MM.1S (cell line): ENCODE measurements at regions not wholly inside any gene's neighbourhood (a gene's known extent, or its start where the extent isn't known, plus 50 kb on each side); places are given as distances from the start of the nearest gene placed in this dataset.

Source experiments
- DNase-seq: peaks from one replicate; pipeline ENCODE4 v3.0.0-alpha.2; 2015
- H2AFZ ChIP-seq: fragments of 300-600 bp; sonication (generic); 2 replicates; pipeline ENCODE4 v1.6.0; 2016; ENCODE audit warnings: antibody characterized with exemption, low read length
- H3F3A ChIP-seq: fragments of 300-600 bp; sonication (generic); 2 replicates; pipeline ENCODE4 v1.6.1; 2016; ENCODE audit warnings: mild to moderate bottlenecking, antibody characterized with exemption, low read length, moderate library complexity, mixed read lengths; ENCODE audit not compliant: insufficient read depth
- H3K27ac ChIP-seq: fragments of 300-600 bp; sonication (generic); 2 replicates; pipeline ENCODE4 v1.5.1; 2016; ENCODE audit warnings: mild to moderate bottlenecking, low read length
- H3K27me3 ChIP-seq: fragments of 300-600 bp; sonication (generic); replicated peaks from 2 replicates; pipeline ENCODE4 v1.6.0; 2016; ENCODE audit warnings: low read length; ENCODE audit not compliant: insufficient read depth
- H3K36me3 ChIP-seq: fragments of 300-600 bp; sonication (generic); replicated peaks from 2 replicates; pipeline ENCODE4 v1.6.1; 2016; ENCODE audit warnings: mild to moderate bottlenecking, low read length, mixed read lengths; ENCODE audit not compliant: insufficient read depth
- H3K4me1 ChIP-seq: fragments of 300-600 bp; sonication (generic); 2 replicates; pipeline ENCODE4 v1.6.1; 2016; ENCODE audit warnings: low read length, mixed read lengths
- H3K4me2 ChIP-seq: fragments of 300-600 bp; sonication (generic); 2 replicates; pipeline ENCODE4 v1.6.0; 2016; ENCODE audit warnings: low read depth, low read length
- H3K4me3 ChIP-seq: fragments of 300-600 bp; sonication (generic); 2 replicates; pipeline ENCODE4 v1.5.1; 2016; ENCODE audit warnings: low read length, mixed read lengths
- H3K79me2 ChIP-seq: fragments of 300-600 bp; sonication (generic); 2 replicates; pipeline ENCODE4 v1.6.1; 2016; ENCODE audit warnings: mixed run types, low read length, mixed read lengths
- H3K9ac ChIP-seq: fragments of 300-600 bp; sonication (generic); 2 replicates; pipeline ENCODE4 v1.6.1; 2016; ENCODE audit warnings: low read length, mixed read lengths
- H3K9me2 ChIP-seq: fragments of 300-600 bp; sonication (generic); replicated peaks from 2 replicates; pipeline ENCODE4 v1.6.1; 2016; ENCODE audit warnings: mild to moderate bottlenecking, low read length, mixed read lengths; ENCODE audit not compliant: insufficient read depth
- H3K9me3 ChIP-seq: fragments of 300-600 bp; sonication (generic); replicated peaks from 2 replicates; pipeline ENCODE4 v1.6.1; 2016; ENCODE audit warnings: mild to moderate bottlenecking, low read length, mixed read lengths; ENCODE audit not compliant: insufficient read depth
- H4K20me1 ChIP-seq: fragments of 300-600 bp; sonication (generic); 2 replicates; pipeline ENCODE4 v1.6.1; 2016; ENCODE audit warnings: mild to moderate bottlenecking, low read length, moderate library complexity, mixed read lengths; ENCODE audit not compliant: insufficient read depth
- EZH2 ChIP-seq: fragments of 300-600 bp; sonication (generic); optimal IDR thresholded peaks from 2 replicates; pipeline ENCODE3; 2017; ENCODE audit warnings: low read depth, mild to moderate bottlenecking, antibody characterized with exemption, low read length, mixed read lengths
- EZH2phosphoT487 ChIP-seq: fragments of 300-600 bp; sonication (generic); IDR thresholded peaks from 2 replicates; pipeline ENCODE4 v1.6.1; 2018; ENCODE audit warnings: antibody characterized with exemption, low read length
- TF ChIP-seq, protein P1 (sequence below): fragments of 300-600 bp; sonication (generic); IDR thresholded peaks from 2 replicates; pipeline ENCODE4 v1.5.1; 2016; ENCODE audit warnings: antibody characterized with exemption, low read length, mixed read lengths

DNA sequence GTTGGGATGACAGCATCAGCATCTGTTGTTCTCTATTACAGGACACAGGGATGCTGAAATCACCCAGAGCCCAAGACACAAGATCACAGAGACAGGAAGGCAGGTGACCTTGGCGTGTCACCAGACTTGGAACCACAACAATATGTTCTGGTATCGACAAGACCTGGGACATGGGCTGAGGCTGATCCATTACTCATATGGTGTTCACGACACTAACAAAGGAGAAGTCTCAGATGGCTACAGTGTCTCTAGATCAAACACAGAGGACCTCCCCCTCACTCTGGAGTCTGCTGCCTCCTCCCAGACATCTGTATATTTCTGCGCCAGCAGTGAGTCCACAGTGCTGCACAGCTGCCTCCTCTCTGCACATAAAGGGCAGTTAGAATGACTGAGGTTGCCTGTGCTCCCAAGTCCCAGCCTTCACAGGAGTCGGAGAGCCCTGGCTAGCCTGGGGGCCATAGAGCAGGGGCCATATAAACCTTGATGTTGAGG is 142.2 kb upstream of the PRSS58 start:
- Histone ChIP-seq H2AFZ (no peak overlapping the region), H3F3A (no peaks in the 10 kb centered on the region), H4K20me1 (no peaks in the 10 kb centered on the region), H3K36me3 (no peaks in the 10 kb centered on the region), H3K4me3 (no peak overlapping the region), H3K4me1 (peaks cover 11% of the 10 kb centered on the region; the same call in 1 of the 2 replicates), H3K27ac (no peak overlapping the region), H3K9ac (no peak overlapping the region), H3K27me3 (no peaks in the 10 kb centered on the region), H3K4me2 (no peak overlapping the region), H3K9me3 (no peaks in the 10 kb centered on the region), H3K9me2 (no peaks in the 10 kb centered on the region), H3K79me2 (no peaks in the 10 kb centered on the region)
- no peak for DNase-seq
- TF ChIP-seq EZH2, result no peak
- no peak for TF ChIP-seq EZH2phosphoT487
- TF ChIP-seq, protein P1, sequence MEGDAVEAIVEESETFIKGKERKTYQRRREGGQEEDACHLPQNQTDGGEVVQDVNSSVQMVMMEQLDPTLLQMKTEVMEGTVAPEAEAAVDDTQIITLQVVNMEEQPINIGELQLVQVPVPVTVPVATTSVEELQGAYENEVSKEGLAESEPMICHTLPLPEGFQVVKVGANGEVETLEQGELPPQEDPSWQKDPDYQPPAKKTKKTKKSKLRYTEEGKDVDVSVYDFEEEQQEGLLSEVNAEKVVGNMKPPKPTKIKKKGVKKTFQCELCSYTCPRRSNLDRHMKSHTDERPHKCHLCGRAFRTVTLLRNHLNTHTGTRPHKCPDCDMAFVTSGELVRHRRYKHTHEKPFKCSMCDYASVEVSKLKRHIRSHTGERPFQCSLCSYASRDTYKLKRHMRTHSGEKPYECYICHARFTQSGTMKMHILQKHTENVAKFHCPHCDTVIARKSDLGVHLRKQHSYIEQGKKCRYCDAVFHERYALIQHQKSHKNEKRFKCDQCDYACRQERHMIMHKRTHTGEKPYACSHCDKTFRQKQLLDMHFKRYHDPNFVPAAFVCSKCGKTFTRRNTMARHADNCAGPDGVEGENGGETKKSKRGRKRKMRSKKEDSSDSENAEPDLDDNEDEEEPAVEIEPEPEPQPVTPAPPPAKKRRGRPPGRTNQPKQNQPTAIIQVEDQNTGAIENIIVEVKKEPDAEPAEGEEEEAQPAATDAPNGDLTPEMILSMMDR, result no peak

DNA sequence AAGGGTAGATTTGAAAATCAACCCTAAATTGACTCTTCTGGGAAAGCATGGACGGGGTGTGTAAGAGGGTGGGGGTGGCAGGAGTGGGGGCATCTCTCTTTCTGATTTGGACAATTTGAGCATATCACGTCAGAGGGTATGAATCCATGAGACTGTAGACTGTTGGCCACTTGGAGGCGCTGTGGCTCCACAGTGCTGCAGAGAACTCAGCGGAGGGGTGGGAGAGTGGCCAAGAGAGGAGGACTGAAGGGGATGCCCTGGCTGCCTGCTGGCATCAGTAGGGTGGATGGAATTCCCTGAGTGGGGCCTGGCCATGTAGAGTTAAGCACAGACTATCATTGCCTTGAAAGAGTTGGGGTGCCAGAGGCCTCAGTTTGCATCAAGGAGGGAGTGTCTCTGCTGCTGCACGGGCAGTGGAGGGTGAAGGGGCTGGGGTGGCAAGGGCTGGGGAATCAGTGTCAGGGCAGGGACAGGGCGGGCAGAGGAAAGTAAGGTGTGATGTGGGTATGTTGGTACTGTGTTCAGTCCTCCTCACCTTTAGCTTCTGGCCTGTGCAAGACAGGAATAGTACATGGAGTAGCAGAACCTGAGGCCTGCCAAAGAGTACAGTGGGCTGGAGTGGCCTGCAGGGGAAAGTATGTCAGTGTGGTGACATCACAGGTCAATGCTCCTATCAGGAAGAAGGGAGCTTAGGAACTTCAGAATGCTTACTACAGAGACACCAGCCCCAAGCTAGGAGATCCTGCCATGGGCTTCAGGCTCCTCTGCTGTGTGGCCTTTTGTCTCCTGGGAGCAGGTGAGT is 133.5 kb upstream of the PRSS58 start:
- Histone ChIP-seq H3K36me3 (no peaks in the 10 kb centered on the region), H2AFZ (no peak overlapping the region), H3K4me2 (no peak overlapping the region), H3K27ac (no peak overlapping the region), H3K79me2 (no peaks in the 10 kb centered on the region), H3K9ac (no peak overlapping the region), H3K9me3 (no peaks in the 10 kb centered on the region), H4K20me1 (no peaks in the 10 kb centered on the region), H3K4me1 (peaks cover 6% of the 10 kb centered on the region), H3F3A (no peaks in the 10 kb centered on the region), H3K4me3 (no peak overlapping the region), H3K9me2 (no peaks in the 10 kb centered on the region), H3K27me3 (no peaks in the 10 kb centered on the region)
- peak; percentile 56 for DNase-seq
- TF ChIP-seq EZH2 (no peak), EZH2phosphoT487 (no peak)
- TF ChIP-seq, protein P1, result peak; percentile 70

DNA sequence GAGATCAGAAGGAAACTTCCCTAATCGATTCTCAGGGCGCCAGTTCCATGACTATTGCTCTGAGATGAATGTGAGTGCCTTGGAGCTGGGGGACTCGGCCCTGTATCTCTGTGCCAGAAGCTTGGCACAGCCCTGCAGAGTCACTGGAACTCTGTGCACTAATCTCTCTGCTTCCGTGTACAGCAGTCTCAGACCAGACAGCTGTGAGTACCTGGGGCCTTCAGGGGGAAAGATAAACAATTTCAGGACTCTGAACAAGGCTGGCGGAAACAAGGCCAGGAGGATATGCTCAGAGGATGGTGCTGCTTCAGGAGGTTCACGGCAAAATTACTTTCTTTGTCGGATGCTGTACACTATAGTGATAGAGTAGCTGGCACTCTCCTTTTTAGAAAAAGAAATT is 131.7 kb upstream of the PRSS58 start:
- Histone ChIP-seq H3K9ac (no peak overlapping the region), H3K4me1 (peaks cover 4% of the 10 kb centered on the region), H3K36me3 (no peaks in the 10 kb centered on the region), H3K9me3 (no peaks in the 10 kb centered on the region), H3F3A (no peaks in the 10 kb centered on the region), H3K4me3 (no peak overlapping the region), H2AFZ (no peak overlapping the region), H3K4me2 (no peak overlapping the region), H3K27me3 (no peaks in the 10 kb centered on the region), H3K79me2 (no peaks in the 10 kb centered on the region), H3K27ac (no peak overlapping the region), H4K20me1 (no peaks in the 10 kb centered on the region), H3K9me2 (no peaks in the 10 kb centered on the region)
- TF ChIP-seq EZH2, result no peak
- TF ChIP-seq, protein P1, result no peak
- TF ChIP-seq EZH2phosphoT487, result no peak
- no peak for DNase-seq
